ENCODE measurements at regions not wholly inside any gene's neighbourhood (a gene's known extent, or its start where the extent isn't known, plus 50 kb on each side); places are given as distances from the start of the nearest gene placed in this dataset.

DNA sequence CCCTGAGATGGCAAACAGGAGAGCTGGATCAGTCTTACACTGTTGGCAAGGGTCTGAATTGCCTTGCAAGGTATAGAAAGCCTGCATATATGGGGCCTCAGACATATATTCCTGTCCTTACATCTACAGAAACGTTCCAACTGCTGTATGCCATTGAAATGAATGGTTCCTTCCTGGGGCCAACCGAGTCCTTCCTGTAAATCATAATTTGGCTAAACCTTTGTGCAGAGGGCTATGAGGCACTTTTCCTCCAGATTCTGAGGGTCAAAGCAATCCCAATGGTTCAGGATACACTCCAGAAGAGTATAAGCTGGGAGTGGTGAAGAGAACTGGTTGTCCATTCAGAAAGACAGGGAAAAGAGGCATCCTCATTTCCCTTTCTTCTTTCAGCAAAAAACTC, 190.5 kb downstream of the PTPRC start:
- TF ChIP-seq CREB1 (IDR thresholded peaks at IDR 0.05) (no peak), CREB1 (CRISPR knock-in tag; IDR thresholded peaks at IDR 0.05) (no peak), FOXK2 (IDR thresholded peaks at IDR 0.05) (no peak), NFE2L2 (IDR thresholded peaks at IDR 0.05; ENCODE audit: low read length) (no peak), TRIM22 (IDR thresholded peaks at IDR 0.05) (no peak)
- Histone ChIP-seq H2AFZ (ENCODE audit: low read length) (no peak overlapping the region), H3K79me2 (ENCODE audit: insufficient read depth, low read length) (no peaks in the 10 kb centered on the region), H3K36me3 (replicated peaks in 1 of 2; ENCODE audit: control insufficient read depth in 1 of 2, insufficient read depth in 2 of 2, low read length in 2 of 2) (no peaks in the 10 kb centered on the region), H3K27me3 (ENCODE audit: control insufficient read depth in 1 of 2, insufficient read depth in 2 of 2, low read length in 2 of 2) (no peaks in the 10 kb centered on the region), H4K20me1 (ENCODE audit: insufficient read depth, low read length) (no peaks in the 10 kb centered on the region), H3K4me3 (replicated peaks in 1 of 3; ENCODE audit: insufficient read depth in 1 of 3, low read depth in 2 of 3, low read length in 3 of 3) (no peak overlapping the region), H3K9ac (ENCODE audit: insufficient read depth, low read depth, low read length) (no peak overlapping the region), H3K27ac (ENCODE audit: extremely low read length, insufficient read depth, low read length) (no peak overlapping the region), H3K4me1 (ENCODE audit: insufficient read depth, low read length) (no peaks in the 10 kb centered on the region), H3K9me3 (ENCODE audit: low read length) (no peaks in the 10 kb centered on the region), H3K4me2 (ENCODE audit: low read depth, low read length) (no peak overlapping the region)
- in situ Hi-C loops (cut with HindIII; ENCODE audit: extremely low pct_ligation_motif_present, low pct_unique_long_range_greater_than_20kb) (no loop called here), intact Hi-C loops (cut with micrococcal nuclease; ENCODE audit: unreplicated experiment) (no loop called here)
- ChIA-PET POLR2A (no interaction called here), CTCF (ENCODE audit: low intra/inter-chr PET ratio, low total read pairs) (no interaction called here)
- BruUV-seq (replicated peaks) = no TSS peak
- WGBS (ENCODE audit: low lambda C conversion rate) = 0% methylated on average over 2 of the region's 2 CpGs
- FAIRE-seq (no peak), ATAC-seq (no peak), DNase-seq (ENCODE audit: low spot score) (no peak)

- H3K27ac ChIP-seq (ENCODE audit: extremely low read length, insufficient read depth, low read length) = no peak overlapping the region
- no peaks in the 10 kb centered on the region for H3K4me1 ChIP-seq (ENCODE audit: insufficient read depth, low read length)
- intact Hi-C loops (cut with micrococcal nuclease; ENCODE audit: unreplicated experiment) (no loop called here), in situ Hi-C loops (cut with HindIII; ENCODE audit: extremely low pct_ligation_motif_present, low pct_unique_long_range_greater_than_20kb) (no loop called here)
- no peaks in the 10 kb centered on the region for H4K20me1 ChIP-seq (ENCODE audit: insufficient read depth, low read length)
- no peaks in the 10 kb centered on the region for H3K9me3 ChIP-seq (ENCODE audit: low read length)
- H3K4me2 ChIP-seq (ENCODE audit: low read depth, low read length) = no peak overlapping the region
- WGBS (ENCODE audit: low lambda C conversion rate) = 19% methylated on average over 1 of the region's 1 CpG
- FAIRE-seq (no peak), ATAC-seq (no peak), DNase-seq (ENCODE audit: low spot score) (no peak)
- no peaks in the 10 kb centered on the region for H3K27me3 ChIP-seq (ENCODE audit: control insufficient read depth in 1 of 2, insufficient read depth in 2 of 2, low read length in 2 of 2)
- H3K9ac ChIP-seq (ENCODE audit: insufficient read depth, low read depth, low read length) = no peak overlapping the region
- BruUV-seq (replicated peaks) = no TSS peak
- H3K36me3 ChIP-seq (replicated peaks in 1 of 2; ENCODE audit: control insufficient read depth in 1 of 2, insufficient read depth in 2 of 2, low read length in 2 of 2) = no peaks in the 10 kb centered on the region
- ChIA-PET CTCF (ENCODE audit: low intra/inter-chr PET ratio, low total read pairs) (no interaction called here), POLR2A (no interaction called here)
- no peaks in the 10 kb centered on the region for H3K79me2 ChIP-seq (ENCODE audit: insufficient read depth, low read length)
- no peak overlapping the region for H2AFZ ChIP-seq (ENCODE audit: low read length)
- TF ChIP-seq HDAC6 (IDR thresholded peaks at IDR 0.05; ENCODE audit: low read depth, low read length) (no peak), ZNF597 (CRISPR knock-in tag; IDR thresholded peaks at IDR 0.05) (no peak), HOXA5 (CRISPR knock-in tag; IDR thresholded peaks at IDR 0.05) (no peak), FOXK1 (CRISPR knock-in tag; IDR thresholded peaks at IDR 0.05; ENCODE audit: borderline replicate concordance, low read depth) (no peak), NAIF1 (CRISPR knock-in tag; IDR thresholded peaks at IDR 0.05; ENCODE audit: borderline replicate concordance) (no peak), SYNCRIP (IDR thresholded peaks at IDR 0.05; ENCODE audit: insufficient read depth, low read depth, low read length) (no peak)
- TF ChIP-seq, protein P1, sequence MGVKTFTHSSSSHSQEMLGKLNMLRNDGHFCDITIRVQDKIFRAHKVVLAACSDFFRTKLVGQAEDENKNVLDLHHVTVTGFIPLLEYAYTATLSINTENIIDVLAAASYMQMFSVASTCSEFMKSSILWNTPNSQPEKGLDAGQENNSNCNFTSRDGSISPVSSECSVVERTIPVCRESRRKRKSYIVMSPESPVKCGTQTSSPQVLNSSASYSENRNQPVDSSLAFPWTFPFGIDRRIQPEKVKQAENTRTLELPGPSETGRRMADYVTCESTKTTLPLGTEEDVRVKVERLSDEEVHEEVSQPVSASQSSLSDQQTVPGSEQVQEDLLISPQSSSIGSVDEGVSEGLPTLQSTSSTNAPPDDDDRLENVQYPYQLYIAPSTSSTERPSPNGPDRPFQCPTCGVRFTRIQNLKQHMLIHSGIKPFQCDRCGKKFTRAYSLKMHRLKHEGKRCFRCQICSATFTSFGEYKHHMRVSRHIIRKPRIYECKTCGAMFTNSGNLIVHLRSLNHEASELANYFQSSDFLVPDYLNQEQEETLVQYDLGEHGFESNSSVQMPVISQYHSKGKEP (CRISPR knock-in tag; IDR thresholded peaks at IDR 0.05) = no peak
- H3K4me3 ChIP-seq (replicated peaks in 1 of 3; ENCODE audit: insufficient read depth in 1 of 3, low read depth in 2 of 3, low read length in 3 of 3) = no peak overlapping the region
Observed at GRCh38 chr1:198829944-198830343, 191.1 kb downstream of the PTPRC start.
